Right kidney (tissue), 1 donor: ENCODE measurements at regions not wholly inside any gene's neighbourhood (a gene's known extent, or its start where the extent isn't known, plus 50 kb on each side); places are given as distances from the start of the nearest gene placed in this dataset.

Source experiments
- DNase-seq: peaks from one replicate; pipeline ENCODE4 v3.0.0-alpha.2; 2016

- DNase-seq, result no peak
Observed at GRCh38 chr10:58932577-58933314, 243.7 kb upstream of the PHYHIPL start.

DNA sequence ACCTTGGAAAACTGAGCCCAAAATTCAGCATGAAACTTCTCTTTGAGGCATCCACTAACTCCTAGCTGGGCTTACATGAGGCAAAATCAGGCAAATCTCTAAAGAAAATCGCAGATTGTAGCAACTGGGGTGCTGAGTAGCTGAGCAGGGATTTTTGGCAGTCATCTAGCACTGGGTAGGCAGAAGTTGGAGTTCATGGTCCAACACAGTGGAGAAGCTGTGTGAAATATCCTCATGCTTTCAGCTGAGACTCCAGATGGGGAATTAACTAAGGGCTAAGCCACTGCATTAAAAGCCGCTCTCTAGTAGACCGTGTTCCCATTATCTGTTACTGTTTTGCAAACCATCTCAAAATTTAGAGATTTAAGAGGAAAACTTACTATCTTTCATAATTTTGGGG is 240.1 kb upstream of the PHYHIPL start:
- DNase-seq, result no peak

DNA sequence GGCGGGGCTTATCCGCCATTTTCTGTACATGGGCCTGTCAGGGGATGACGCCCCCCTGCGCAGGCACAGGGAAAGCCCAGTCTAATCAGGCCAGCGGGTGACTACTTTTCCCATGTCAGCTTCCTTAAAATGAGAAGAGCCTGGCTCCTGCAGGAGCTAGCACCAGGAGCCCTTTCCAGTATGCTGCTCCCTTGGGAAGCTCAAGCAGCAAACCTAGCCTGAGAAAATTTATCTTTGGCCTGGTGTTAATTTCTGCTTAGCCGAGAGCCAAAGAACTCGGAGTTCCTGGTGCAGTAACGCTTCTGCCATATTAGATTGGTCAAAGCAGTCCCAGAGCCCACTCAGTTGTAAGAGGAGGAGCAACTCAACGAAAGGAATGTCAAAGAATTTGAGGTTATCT is 239.0 kb upstream of the PHYHIPL start:
- DNase-seq, result no peak

DNA sequence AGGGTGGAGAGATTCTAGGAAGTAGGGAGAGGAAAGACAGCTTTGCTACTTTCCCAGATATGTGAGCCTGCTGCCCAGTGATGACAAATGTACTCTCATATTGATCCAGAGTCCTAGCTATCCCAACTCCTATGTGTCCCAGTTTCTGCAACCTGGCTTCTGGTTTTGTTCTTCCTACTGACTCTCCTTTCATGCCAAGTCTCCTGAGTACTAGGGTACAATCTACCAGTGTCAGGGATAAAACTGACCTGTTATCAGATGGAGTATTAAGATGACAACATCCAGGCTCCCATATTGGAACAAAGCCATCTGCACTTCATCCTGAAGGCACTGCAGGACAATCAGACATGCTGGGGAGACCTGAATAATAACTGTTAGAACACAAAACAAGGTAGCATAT is 233.7 kb upstream of the PHYHIPL start:
- DNase-seq, result no peak

GRCh38 chr10:58943256-58943890 is 233.1 kb upstream of the PHYHIPL start:
- DNase-seq, result no peak

- DNase-seq, result no peak
Observed at GRCh38 chr10:58943960-58944359, 232.5 kb upstream of the PHYHIPL start.

DNA sequence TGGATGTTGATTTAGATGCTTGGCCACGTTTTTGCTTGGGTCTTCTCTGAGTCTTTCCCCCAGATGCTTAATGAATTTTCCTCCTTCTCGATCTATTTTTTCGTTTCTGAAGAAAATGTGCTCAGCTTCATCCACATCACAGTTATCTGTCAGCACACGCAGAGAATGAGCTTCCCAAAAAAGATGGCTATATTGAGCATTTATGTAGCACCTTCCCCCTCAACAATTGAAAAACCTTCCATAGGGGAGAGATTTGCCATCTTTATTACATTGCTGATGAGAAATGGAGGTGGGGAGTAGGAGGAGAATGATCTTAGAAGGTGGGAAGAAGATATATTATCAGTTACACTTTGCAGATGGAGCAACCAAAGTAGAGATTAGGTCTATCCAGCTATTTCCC is 228.1 kb upstream of the PHYHIPL start:
- no peak for DNase-seq

GRCh38 chr10:58950618-58951017 is 225.8 kb upstream of the PHYHIPL start:
- no peak for DNase-seq

GRCh38 chr10:58951087-58951486 is 225.4 kb upstream of the PHYHIPL start:
- DNase-seq, result no peak

GRCh38 chr10:58951746-58952145 is 224.7 kb upstream of the PHYHIPL start:
- DNase-seq, result no peak

DNA sequence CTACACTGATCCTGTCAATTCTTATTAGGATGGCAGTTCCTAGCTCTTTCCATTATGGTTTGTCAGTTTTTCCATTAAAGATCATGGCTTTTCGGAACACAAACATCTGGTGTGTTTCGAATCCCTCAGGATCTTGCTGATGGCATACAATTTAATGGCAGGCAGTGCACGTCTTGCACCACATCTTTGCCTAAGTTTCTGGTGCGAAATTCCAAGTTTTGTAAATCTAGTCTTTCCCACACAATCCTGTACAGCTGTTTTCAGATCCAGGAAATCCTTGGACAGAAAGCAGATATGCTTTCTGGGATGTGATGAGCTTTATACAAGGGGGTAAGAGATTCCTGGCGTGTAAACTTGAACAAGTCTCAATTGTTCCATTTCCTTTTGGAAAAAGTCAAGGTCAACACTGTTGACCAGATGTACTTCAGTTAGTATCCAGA is 224.3 kb upstream of the PHYHIPL start:
- no peak for DNase-seq

- DNase-seq, result peak; percentile 31
Observed at GRCh38 chr10:58952747-58953466, 223.5 kb upstream of the PHYHIPL start.

DNA sequence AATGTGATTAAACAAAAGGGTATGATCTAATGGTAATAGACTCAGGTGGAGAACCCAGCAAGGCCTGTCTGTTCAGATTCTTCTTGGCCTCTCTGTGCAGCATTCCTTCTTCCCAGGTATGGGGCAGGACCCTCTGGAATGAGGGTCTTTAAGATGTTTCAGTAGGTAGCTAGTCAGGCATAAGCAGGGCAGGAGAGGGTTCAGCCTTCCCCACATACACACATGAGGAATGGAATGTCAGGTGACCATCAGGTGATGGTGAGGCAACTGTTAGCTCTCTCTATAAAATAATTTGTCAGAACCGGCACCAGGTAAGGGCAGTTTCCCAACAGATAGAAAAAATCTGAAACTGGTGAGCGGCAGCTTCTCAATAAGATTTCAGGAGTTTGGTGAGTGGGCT is 222.3 kb upstream of the PHYHIPL start:
- no peak for DNase-seq

DNA sequence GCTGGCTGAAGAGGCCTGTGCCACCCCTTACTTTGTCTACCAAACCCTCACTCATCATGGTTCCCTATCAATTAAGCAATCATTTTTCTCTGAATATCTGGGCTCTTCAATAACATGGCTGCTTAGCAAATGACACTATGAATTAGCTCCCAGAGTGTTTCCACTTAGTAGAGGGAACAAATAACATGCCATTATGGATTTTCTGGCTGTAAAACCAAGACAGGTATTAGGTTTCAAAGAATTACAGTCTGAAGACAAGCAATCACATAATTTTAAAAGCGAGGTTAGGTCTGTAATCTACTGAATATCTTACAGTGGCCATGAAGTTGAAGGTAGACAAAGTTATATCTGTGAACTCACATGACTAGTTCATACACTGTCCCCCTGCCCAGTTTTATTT is 220.8 kb upstream of the PHYHIPL start:
- no peak for DNase-seq

DNA sequence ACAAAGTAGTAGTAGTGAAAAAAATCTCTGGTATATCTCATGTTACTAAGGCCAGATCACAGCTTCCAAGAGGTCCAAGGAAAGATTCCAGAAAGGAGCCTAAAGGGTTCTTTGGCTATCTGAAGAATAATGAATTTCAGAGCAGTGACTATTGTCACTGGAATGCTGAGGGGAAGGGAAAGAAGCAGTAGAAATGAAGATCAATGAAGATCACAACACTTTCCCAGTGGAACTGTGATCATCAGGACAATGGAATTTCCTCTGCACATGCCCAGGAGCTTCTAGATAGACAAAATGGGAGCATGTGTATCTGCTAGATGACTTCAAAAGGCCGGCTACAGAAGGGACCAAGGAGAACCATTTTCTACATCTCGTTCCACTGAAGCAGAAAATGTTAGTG is 219.5 kb upstream of the PHYHIPL start:
- no peak for DNase-seq

GRCh38 chr10:58957517-58957916 is 218.9 kb upstream of the PHYHIPL start:
- DNase-seq, result no peak

DNA sequence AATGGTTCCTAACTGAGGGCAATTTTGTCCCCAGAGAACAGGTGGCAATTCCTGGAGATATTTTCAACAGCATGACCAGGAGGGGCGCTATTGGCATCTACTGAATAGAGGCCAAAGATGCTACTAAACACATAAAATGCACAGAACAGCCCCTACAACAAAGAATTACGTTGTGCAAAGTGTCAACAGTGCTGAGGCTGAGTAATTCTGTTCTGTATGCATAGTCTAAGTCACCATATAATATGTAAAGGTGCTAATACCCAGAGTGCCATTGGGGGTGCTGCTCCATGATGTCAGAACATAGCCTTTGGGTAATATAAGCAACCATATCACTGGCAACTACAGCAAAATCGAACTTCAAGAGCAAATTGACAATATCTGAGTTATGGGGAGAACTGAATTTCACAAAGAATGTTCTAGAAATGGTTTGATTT is 213.3 kb upstream of the PHYHIPL start:
- DNase-seq, result no peak

DNA sequence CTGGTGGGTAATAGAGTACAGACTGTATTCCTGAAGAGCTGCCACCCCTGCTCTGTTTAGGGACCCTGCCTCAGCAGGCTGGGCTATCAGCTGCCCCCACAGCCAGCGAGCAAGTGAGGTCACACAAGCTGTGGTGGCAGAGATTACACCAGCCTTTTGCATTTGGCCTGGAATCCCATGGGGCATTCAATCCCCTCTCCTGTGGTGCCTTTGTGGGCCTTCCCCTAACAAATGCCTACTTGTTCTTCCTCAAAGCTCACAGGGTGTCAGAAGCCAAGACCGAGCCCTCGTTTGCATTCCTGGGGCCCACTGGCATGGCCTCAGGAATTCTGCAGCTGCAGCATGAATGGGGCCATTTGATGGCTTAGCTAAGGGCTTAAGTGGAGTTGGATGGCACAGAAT is 212.7 kb upstream of the PHYHIPL start:
- no peak for DNase-seq

- no peak for DNase-seq
Observed at GRCh38 chr10:58965855-58966254, 210.6 kb upstream of the PHYHIPL start.

DNA sequence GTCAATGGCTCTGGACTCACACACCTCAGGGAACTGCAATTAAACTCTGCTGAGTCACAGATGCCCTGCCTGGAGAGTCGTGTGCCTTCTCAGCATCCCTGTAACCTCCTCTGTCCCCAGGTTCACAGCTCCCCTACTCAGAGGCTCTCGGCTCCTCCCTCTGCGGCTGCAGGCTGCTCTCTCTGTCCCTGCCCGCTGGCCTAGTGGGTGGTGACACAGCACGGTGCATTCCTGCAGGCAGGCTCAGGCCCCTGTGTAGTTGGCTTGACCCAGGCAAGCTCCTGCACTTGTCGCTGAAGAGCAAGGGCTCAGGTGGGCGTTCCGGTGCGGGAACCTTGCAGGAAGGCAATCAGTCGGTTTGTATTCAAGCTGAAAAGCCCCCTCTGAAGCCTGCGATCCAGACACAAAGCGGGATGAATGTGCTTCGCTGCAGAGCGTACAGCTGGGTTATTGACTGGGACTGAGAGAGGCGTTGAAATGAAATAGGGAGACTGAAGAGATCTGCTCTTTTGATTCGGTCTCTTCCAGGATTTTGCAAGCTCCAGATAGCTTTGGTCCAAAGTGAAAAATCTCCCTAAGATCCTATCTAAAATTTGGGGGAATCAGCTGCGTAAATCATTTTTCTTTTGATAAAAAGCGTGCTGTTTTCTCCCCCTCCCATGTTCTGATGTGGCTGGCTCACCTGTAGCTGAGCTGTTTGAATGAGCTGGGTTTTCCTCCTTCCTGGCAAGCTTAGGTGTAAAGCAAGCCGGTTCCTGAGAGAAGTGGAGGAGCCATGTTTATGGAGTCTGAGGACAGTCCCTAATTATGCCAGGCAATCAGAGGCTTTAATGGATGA is 208.7 kb upstream of the PHYHIPL start:
- DNase-seq, result peak; percentile 45

- DNase-seq, result no peak
Observed at GRCh38 chr10:58968389-58968755, 208.1 kb upstream of the PHYHIPL start.

DNA sequence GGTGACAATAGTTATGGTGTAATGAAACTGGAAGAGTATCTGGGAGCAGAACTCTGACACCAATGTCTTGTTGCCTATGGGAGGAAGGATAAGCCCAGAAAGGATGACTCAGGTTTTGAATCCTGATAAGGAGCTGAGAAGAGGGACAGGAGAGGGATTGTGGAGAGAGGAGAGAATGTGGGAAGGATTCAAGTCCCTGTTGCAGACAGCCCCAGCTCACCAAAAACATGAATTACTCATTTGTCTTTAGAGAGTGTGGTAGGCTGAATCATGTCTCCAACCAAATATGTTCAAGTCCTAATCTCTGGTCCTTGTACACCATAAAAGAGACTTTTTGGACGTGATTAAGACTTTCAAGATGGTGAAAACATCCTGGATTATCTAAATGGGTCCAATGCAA is 206.9 kb upstream of the PHYHIPL start:
- no peak for DNase-seq
